ENCODE measurements at regions not wholly inside any gene's neighbourhood (a gene's known extent, or its start where the extent isn't known, plus 50 kb on each side); places are given as distances from the start of the nearest gene placed in this dataset.

DNA sequence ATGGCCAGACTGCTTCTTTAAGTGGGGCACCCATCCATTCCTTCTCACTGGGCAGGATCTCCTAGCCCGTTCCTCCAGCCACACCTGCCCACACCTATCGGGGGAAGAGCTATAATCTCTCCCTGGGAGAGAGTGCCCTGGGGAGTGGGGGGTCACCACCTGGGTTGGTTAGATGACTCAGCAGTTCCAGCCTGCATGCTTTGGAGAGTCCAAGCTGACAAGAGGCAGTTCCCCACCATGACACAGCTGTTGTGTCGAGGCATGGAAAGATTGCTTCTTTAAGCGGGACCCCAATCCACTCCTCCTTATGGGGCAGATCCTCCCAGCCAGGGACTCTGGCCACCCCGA, 52.6 kb upstream of the PPFIA2 start:
- DNase-seq, result no peak
- Mint-ChIP-seq H3K36me3 (no peaks in the 10 kb centered on the region), H3K27me3 (no peaks in the 10 kb centered on the region), H3K4me3 (no peak overlapping the region), H3K9me3 (peaks cover 7% of the 10 kb centered on the region), H3K27ac (no peak overlapping the region), H3K4me1 (peaks cover 16% of the 10 kb centered on the region)
- CTCF ChIA-PET, result interaction anchor here (1.0 kb wide), 1 partner anchor 131 kb away, joined by 4 read pairs; no protein-coding TSS in a partner anchor

DNA sequence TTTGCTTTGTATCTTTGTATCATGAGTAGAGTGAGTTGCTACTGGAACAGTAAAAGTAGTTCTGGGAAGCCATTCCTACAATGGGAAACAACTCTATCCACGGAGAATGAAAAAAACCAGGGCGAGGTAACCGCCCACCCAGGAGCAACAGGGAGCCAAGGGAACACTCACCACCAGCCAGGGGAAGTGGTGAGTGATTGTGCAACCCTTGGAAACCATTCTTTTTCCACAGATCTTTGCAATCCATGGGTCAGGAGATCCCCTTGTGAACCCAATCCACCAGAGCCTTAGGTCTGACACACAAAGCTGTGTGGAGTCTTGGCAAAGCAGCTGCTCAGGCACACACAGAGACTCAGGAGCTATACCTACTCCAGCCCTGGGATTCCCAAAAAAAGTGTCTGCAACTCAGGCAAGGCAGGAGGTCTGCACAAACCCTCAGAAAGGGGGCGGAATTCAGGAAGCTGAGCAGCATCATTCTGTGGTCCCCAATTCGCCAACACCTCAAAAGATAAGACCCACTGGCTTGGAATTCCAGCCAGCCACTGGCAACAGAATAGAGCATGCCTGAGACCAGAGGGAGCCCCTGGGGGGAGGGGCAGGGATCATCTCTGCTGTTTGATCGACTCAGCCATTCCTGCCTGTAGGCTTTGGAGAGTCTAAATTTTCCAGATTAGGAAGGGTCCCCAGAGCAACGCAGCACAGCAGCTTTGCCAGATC, 52.1 kb upstream of the PPFIA2 start:
- no peak overlapping the region for H3K4me3 Mint-ChIP-seq
- no peak overlapping the region for H3K27ac Mint-ChIP-seq
- CTCF ChIA-PET, result no interaction called here
- no peak for DNase-seq
- no peaks in the 10 kb centered on the region for H3K27me3 Mint-ChIP-seq
- peaks cover 16% of the 10 kb centered on the region for H3K4me1 Mint-ChIP-seq
- no peaks in the 10 kb centered on the region for H3K36me3 Mint-ChIP-seq
- H3K9me3 Mint-ChIP-seq, result peaks cover 7% of the 10 kb centered on the region

DNA sequence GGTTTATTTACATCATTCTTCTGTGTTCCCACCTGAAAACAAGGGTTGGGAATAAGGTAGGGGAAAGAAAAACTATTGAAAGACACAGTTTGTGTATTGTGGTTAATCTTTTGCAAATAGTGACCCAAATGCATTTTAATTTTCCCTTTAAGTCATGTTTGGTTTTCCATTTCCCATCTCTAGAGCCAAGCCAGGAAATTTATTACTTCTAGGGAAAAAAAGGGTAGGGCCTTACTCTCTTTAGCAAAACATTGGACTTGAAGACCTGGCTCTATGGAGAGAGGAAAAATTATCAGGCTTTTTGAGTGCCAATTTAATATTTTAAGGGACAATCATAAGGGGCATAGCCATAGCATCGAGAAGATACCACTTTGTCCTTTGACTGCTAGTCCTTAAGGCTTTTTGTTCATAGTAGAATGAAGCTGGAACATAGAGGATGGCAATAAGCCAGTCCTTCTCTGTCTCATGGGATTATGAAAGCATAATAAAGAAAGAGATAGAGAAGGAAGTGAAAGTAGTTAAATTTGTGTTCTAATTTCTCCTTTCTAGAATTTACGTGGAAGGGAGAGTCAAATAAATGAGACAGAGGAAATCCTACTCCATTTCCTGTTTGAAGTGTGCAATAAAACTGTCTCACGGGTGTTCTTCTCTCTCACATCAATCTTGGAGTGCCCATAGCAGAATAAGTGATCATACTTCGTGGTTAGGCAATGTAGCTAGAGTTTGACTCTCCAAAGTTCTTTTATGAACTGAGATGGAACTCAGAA, 50.9 kb upstream of the PPFIA2 start:
- Mint-ChIP-seq H3K36me3 (no peaks in the 10 kb centered on the region), H3K27me3 (no peaks in the 10 kb centered on the region), H3K9me3 (peaks cover 7% of the 10 kb centered on the region), H3K4me3 (no peak overlapping the region), H3K4me1 (peaks cover 8% of the 10 kb centered on the region), H3K27ac (no peak overlapping the region)
- DNase-seq, result no peak
- CTCF ChIA-PET, result no interaction called here

DNA sequence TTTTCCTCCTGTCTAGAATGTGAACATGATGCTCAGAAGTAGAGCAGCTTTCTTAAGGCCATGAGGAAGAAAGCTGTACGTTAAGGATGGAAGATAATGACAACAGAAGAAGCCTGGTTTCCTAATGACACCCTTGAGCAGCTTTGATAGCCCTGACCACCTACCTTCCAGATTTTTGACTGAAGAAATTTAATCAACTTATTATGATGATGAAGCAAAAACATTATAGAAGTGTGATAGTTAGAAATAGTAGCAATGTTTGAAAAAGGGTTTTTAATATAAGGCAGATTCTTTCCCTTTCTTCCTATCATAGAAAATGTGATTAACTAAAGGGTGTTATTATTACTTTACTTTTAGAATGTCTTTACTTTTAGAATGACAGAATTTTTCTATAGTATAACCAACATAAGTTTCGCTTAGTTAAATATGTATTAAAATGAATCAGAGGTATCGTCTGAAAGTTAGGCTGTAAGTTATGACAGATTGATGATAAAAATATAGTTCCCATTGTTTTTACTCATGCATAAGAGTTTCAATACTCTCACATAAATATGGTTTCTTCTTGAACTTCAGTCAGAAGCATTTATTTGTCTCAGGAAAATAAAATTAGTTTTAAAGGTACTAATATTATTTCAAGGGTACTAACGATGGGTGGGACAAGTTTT, 50.1 kb upstream of the PPFIA2 start:
- CTCF ChIA-PET, result no interaction called here
- peaks cover 3% of the 10 kb centered on the region for H3K9me3 Mint-ChIP-seq
- H3K4me3 Mint-ChIP-seq, result no peak overlapping the region
- H3K27me3 Mint-ChIP-seq, result no peaks in the 10 kb centered on the region
- H3K27ac Mint-ChIP-seq, result no peak overlapping the region
- H3K4me1 Mint-ChIP-seq, result peaks cover 8% of the 10 kb centered on the region
- H3K36me3 Mint-ChIP-seq, result no peaks in the 10 kb centered on the region
- DNase-seq, result no peak

All from activated naive CD4-positive, alpha-beta T cell treated with anti-CD3 and anti-CD28 coated beads, Interleukin-2, amount 10 ng/mL, durations not matched to agents 7 days and 5 days (primary cell).